ENCODE measurements at regions not wholly inside any gene's neighbourhood (a gene's known extent, or its start where the extent isn't known, plus 50 kb on each side); places are given as distances from the start of the nearest gene placed in this dataset.
"Not testable (repeated sequence)": the region's sequence is repeated elsewhere in the genome, so short reads cannot be mapped to it uniquely, and the experiment has no call there.

DNA sequence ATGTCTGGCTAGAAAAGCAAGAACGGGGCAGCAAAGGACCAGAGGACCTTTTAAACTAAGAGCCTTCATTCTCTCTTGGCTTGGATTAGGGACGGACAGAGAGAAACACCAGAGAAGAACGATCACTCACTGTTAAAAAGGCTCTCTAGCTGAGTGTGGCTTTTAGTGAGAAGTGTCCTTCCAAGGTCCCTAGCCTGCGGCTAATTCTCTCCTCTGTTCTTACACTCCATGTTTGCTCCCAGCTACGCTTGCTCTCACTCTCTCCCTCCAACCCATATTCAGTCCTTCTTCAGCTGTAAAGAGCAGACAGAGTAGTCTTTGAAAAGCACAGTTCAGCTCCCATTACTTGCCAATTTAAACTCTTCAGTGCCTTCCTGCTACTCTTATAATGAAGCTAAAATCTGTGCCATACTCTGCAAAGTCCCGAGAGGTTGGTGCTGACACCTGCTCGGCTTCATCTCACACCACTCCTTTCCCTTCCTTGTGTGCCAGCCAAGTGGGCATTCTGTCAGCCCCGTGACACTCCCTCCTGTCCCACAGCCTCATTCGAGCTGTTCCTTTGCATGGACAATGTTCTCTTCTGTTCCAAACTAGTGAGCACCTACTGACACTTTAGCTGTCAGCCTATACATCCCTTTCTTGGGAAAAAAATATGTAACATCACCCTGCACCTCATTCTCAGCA is 136.0 kb downstream of the ATP6V0E2 start:
- TF ChIP-seq, protein P1, sequence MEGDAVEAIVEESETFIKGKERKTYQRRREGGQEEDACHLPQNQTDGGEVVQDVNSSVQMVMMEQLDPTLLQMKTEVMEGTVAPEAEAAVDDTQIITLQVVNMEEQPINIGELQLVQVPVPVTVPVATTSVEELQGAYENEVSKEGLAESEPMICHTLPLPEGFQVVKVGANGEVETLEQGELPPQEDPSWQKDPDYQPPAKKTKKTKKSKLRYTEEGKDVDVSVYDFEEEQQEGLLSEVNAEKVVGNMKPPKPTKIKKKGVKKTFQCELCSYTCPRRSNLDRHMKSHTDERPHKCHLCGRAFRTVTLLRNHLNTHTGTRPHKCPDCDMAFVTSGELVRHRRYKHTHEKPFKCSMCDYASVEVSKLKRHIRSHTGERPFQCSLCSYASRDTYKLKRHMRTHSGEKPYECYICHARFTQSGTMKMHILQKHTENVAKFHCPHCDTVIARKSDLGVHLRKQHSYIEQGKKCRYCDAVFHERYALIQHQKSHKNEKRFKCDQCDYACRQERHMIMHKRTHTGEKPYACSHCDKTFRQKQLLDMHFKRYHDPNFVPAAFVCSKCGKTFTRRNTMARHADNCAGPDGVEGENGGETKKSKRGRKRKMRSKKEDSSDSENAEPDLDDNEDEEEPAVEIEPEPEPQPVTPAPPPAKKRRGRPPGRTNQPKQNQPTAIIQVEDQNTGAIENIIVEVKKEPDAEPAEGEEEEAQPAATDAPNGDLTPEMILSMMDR (conservative IDR thresholded peaks at IDR 0.05; ENCODE audit: low read length): not testable (repeated sequence)
- not testable (repeated sequence) for TF ChIP-seq EZH2phosphoT487 (IDR thresholded peaks at IDR 0.05; ENCODE audit: borderline replicate concordance)
